ENCODE measurements at regions not wholly inside any gene's neighbourhood (a gene's known extent, or its start where the extent isn't known, plus 50 kb on each side); places are given as distances from the start of the nearest gene placed in this dataset.
"Not testable (repeated sequence)": the region's sequence is repeated elsewhere in the genome, so short reads cannot be mapped to it uniquely, and the experiment has no call there.

GRCh38 chr11:71767016-71767415, 66.0 kb upstream of the DEFB108B start:
- not testable (repeated sequence) for H3K27ac ChIP-seq (ENCODE audit: low read depth, low read length); H3K4me3 ChIP-seq (ENCODE audit: low read depth, low read length); H3K4me1 ChIP-seq (ENCODE audit: control insufficient read depth, insufficient read depth, low read length, unreplicated experiment); H3K79me2 ChIP-seq (ENCODE audit: control insufficient read depth, insufficient read depth, low read length, unreplicated experiment); H2AFZ ChIP-seq (ENCODE audit: low read length, unreplicated experiment); H3K36me3 ChIP-seq (ENCODE audit: insufficient read depth, low read length)
- H3K27me3 ChIP-seq (ENCODE audit: insufficient read depth, low read length) = peaks cover 18% of the 10 kb centered on the region

DNA sequence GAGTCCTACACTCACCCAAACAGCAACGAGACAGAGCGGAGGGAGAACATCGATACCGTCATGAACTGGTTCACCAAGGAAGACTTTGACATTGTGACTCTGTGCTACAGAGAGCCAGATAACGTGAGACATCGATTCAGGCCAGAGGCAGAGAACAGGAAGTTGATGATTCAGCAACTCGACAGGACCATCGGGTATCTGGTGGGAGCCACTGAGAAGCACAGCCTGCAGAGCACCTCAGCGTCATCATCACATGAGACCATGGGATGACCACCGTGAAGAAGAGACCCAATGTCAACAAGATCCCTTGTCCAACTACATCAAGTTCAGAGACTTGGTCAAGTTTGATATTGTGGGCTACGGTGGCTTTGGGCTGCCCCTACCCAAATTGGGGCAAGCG, 60.8 kb upstream of the DEFB108B start:
- H3K4me1 ChIP-seq (ENCODE audit: control insufficient read depth, insufficient read depth, low read length, unreplicated experiment); H3K79me2 ChIP-seq (ENCODE audit: control insufficient read depth, insufficient read depth, low read length, unreplicated experiment); H2AFZ ChIP-seq (ENCODE audit: low read length, unreplicated experiment); H3K36me3 ChIP-seq (ENCODE audit: insufficient read depth, low read length); H3K4me3 ChIP-seq (ENCODE audit: low read depth, low read length); H3K27me3 ChIP-seq (ENCODE audit: insufficient read depth, low read length); H3K27ac ChIP-seq (ENCODE audit: low read depth, low read length): not testable (repeated sequence)

GRCh38 chr11:71774603-71775222, 58.3 kb upstream of the DEFB108B start:
- H3K4me1 ChIP-seq (ENCODE audit: control insufficient read depth, insufficient read depth, low read length, unreplicated experiment) = no peaks in the 10 kb centered on the region
- no peak overlapping the region for H3K4me3 ChIP-seq (ENCODE audit: low read depth, low read length)
- H2AFZ ChIP-seq (ENCODE audit: low read length, unreplicated experiment) = no peak overlapping the region
- H3K27ac ChIP-seq (ENCODE audit: low read depth, low read length) = no peak overlapping the region
- no peaks in the 10 kb centered on the region for H3K27me3 ChIP-seq (ENCODE audit: insufficient read depth, low read length)
- H3K36me3 ChIP-seq (ENCODE audit: insufficient read depth, low read length) = no peaks in the 10 kb centered on the region
- no peaks in the 10 kb centered on the region for H3K79me2 ChIP-seq (ENCODE audit: control insufficient read depth, insufficient read depth, low read length, unreplicated experiment)

GRCh38 chr11:71780116-71780515, 52.9 kb upstream of the DEFB108B start:
- not testable (repeated sequence) for H3K27ac ChIP-seq (ENCODE audit: low read depth, low read length); H3K4me3 ChIP-seq (ENCODE audit: low read depth, low read length); H3K27me3 ChIP-seq (ENCODE audit: insufficient read depth, low read length); H3K4me1 ChIP-seq (ENCODE audit: control insufficient read depth, insufficient read depth, low read length, unreplicated experiment); H2AFZ ChIP-seq (ENCODE audit: low read length, unreplicated experiment); H3K79me2 ChIP-seq (ENCODE audit: control insufficient read depth, insufficient read depth, low read length, unreplicated experiment); H3K36me3 ChIP-seq (ENCODE audit: insufficient read depth, low read length)

DNA sequence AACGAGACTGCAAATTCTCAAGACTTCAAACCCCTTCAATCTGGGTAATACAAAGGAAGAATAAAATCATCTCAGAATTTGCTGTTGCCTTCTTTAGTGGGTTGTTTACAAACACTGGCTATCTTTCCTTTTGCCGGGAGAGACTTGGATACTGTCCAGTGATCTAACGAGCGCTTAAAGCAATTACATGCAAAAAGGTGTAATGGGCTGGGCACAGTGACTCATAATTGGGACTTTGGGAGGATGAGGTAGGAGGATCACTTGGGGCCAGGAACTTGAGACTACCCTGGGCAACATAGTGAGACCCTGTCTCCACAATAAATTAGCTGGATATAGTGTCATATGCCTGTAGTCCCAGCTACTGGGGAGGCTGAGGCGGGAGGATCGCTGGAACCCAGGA, 52.2 kb upstream of the DEFB108B start:
- not testable (repeated sequence) for H3K27me3 ChIP-seq (ENCODE audit: insufficient read depth, low read length); H3K4me3 ChIP-seq (ENCODE audit: low read depth, low read length); H3K27ac ChIP-seq (ENCODE audit: low read depth, low read length)

DNA sequence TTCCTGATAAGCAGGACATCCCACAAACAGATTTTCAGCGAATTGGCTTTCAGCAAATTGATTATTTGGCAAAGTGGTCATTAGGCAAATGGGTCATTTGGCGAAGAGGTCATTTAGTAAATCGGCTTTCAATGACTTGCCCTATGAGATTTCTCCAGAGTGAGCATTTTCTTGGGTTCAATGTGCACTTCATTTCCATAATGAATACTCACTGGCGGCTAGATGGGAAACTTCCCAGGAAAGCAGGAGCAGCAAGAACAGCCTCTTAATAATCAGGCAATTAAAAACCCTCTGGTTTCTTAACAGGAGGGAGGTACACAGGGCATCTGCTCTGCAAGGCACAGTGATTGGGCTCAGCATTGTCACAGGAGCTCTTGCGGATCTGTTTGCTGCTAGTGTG, 51.5 kb upstream of the DEFB108B start:
- not testable (repeated sequence) for H3K4me1 ChIP-seq (ENCODE audit: control insufficient read depth, insufficient read depth, low read length, unreplicated experiment); H2AFZ ChIP-seq (ENCODE audit: low read length, unreplicated experiment); H3K4me3 ChIP-seq (ENCODE audit: low read depth, low read length); H3K36me3 ChIP-seq (ENCODE audit: insufficient read depth, low read length); H3K79me2 ChIP-seq (ENCODE audit: control insufficient read depth, insufficient read depth, low read length, unreplicated experiment); H3K27ac ChIP-seq (ENCODE audit: low read depth, low read length); H3K27me3 ChIP-seq (ENCODE audit: insufficient read depth, low read length)

More for the DNA sequence above, 52.2 kb upstream of the DEFB108B start:
- H3K79me2 ChIP-seq (ENCODE audit: control insufficient read depth, insufficient read depth, low read length, unreplicated experiment); H3K36me3 ChIP-seq (ENCODE audit: insufficient read depth, low read length); H2AFZ ChIP-seq (ENCODE audit: low read length, unreplicated experiment); H3K4me1 ChIP-seq (ENCODE audit: control insufficient read depth, insufficient read depth, low read length, unreplicated experiment): not testable (repeated sequence)

DNA sequence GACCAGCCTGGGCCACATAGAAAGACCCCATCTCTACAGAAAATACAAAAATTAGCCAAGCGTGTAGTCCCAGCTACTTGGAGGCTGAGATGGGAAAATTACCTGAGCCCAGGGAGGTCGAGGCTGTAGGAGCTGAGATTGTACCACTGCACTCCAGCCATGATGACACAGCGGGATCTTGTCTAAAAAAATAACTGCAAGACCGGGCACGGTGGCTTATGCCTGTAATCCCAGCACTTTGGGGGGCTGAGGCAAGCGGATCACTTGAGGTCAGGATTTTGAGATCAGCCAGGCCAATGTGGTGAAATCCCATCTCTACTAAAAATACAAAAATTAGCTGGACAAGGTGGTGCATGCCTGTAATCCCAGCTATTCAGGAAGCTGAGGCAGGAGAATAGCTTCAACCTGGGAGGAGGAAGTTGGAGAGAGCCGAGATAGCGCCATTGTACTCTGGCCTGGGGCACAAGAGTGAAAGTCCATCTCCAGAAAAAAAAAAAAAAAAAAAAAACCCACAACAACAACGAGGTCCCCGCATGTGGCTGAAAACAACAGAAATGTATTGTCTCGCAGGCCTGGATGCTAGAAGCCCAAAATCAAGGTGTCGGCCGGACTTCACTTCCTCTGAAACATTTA, 50.7 kb upstream of the DEFB108B start:
- H3K36me3 ChIP-seq (ENCODE audit: insufficient read depth, low read length); H3K4me3 ChIP-seq (ENCODE audit: low read depth, low read length); H3K27ac ChIP-seq (ENCODE audit: low read depth, low read length); H3K79me2 ChIP-seq (ENCODE audit: control insufficient read depth, insufficient read depth, low read length, unreplicated experiment); H3K27me3 ChIP-seq (ENCODE audit: insufficient read depth, low read length); H2AFZ ChIP-seq (ENCODE audit: low read length, unreplicated experiment); H3K4me1 ChIP-seq (ENCODE audit: control insufficient read depth, insufficient read depth, low read length, unreplicated experiment): not testable (repeated sequence)

DNA sequence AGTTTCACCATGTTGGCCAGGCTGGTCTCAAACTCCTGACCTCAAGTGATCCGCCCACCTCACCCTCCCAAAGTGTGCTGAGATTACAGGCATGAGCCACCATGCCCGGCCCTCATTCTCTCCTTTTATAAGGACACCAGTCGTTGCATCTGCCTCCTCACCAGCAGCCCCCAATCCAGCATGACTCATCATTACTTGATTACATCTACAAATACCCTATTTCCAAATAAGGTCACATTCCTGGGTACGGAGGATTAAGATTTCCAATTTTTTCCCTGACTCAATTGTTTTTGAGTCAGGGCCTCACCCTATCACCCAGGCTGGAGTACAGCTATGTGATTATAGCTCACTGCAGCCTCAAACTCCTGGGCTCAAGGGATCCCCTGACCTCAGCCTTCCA, 49.8 kb upstream of the DEFB108B start:
- H3K36me3 ChIP-seq (ENCODE audit: insufficient read depth, low read length); H2AFZ ChIP-seq (ENCODE audit: low read length, unreplicated experiment); H3K4me3 ChIP-seq (ENCODE audit: low read depth, low read length); H3K79me2 ChIP-seq (ENCODE audit: control insufficient read depth, insufficient read depth, low read length, unreplicated experiment); H3K27me3 ChIP-seq (ENCODE audit: insufficient read depth, low read length); H3K4me1 ChIP-seq (ENCODE audit: control insufficient read depth, insufficient read depth, low read length, unreplicated experiment); H3K27ac ChIP-seq (ENCODE audit: low read depth, low read length): not testable (repeated sequence)
